ENCODE measurements at regions not wholly inside any gene's neighbourhood (a gene's known extent, or its start where the extent isn't known, plus 50 kb on each side); places are given as distances from the start of the nearest gene placed in this dataset.

DNA sequence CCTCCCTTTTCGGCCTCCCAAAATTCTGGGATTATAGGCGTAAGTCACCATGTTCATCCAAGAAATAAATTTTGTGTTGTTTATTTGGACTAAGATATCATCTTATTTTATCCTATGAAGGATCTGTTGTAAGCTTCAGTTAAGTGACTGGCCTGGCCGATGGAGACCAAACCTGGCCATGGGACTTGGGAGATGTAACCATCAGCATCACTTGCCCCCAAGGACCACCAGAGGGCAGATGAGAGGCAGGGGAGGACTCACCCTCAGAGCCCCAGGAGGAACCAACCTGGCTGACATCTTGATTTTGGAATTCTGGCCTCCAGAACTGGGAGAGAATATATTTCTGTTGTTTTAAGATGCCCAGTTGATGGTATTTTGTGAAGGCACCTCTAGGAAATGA, 266.7 kb downstream of the CDH26 start:
- Mint-ChIP-seq H3K36me3 (ENCODE audit: low read depth) (no peaks in the 10 kb centered on the region), H3K27me3 (peaks cover 2% of the 10 kb centered on the region), H3K4me1 (no peaks in the 10 kb centered on the region), H3K4me3 (no peak overlapping the region), H3K9me3 (no peaks in the 10 kb centered on the region), H3K27ac (no peak overlapping the region)
- no peak for DNase-seq
- intact Hi-C loops (cut with micrococcal nuclease) = no loop called here

DNA sequence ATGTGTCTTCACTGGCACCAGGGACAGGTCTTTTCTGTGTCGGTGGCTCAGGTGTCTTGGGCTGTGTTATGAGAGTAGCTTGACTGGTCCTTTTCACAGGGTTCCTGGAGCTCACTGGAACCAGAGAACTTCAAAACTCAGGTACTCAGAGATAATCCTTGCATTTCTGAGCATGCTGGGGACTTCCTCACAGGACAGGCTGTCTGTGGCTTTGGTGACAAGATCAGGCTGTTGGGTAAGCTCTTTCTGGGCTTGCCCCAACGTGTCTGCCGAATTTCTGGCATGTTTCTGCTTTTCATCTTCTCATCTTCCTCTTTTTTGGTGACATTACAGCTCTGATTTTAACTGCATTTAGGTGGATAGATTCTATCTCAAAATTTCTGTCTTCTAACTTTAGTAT, 270.0 kb downstream of the CDH26 start:
- H3K4me3 Mint-ChIP-seq = no peak overlapping the region
- H3K4me1 Mint-ChIP-seq = no peaks in the 10 kb centered on the region
- H3K27ac Mint-ChIP-seq = no peak overlapping the region
- H3K9me3 Mint-ChIP-seq = no peaks in the 10 kb centered on the region
- no peaks in the 10 kb centered on the region for H3K36me3 Mint-ChIP-seq (ENCODE audit: low read depth)
- intact Hi-C loops (cut with micrococcal nuclease) = no loop called here
- H3K27me3 Mint-ChIP-seq = peaks cover 2% of the 10 kb centered on the region
- DNase-seq = no peak

- no peaks in the 10 kb centered on the region for H3K4me1 Mint-ChIP-seq
- H3K9me3 Mint-ChIP-seq = no peaks in the 10 kb centered on the region
- H3K27me3 Mint-ChIP-seq = peaks cover 6% of the 10 kb centered on the region
- intact Hi-C loops (cut with micrococcal nuclease) = no loop called here
- H3K4me3 Mint-ChIP-seq = no peak overlapping the region
- H3K27ac Mint-ChIP-seq = no peak overlapping the region
- no peaks in the 10 kb centered on the region for H3K36me3 Mint-ChIP-seq (ENCODE audit: low read depth)
- no peak for DNase-seq
These were observed 274.2 kb downstream of the CDH26 start for GRCh38 chr20:60232380-60232779.

GRCh38 chr20:60233018-60233630, 274.9 kb downstream of the CDH26 start:
- H3K36me3 Mint-ChIP-seq (ENCODE audit: low read depth) = no peaks in the 10 kb centered on the region
- no peak overlapping the region for H3K27ac Mint-ChIP-seq
- intact Hi-C loops (cut with micrococcal nuclease) = no loop called here
- H3K4me1 Mint-ChIP-seq = no peaks in the 10 kb centered on the region
- no peaks in the 10 kb centered on the region for H3K9me3 Mint-ChIP-seq
- no peak overlapping the region for H3K4me3 Mint-ChIP-seq
- no peak for DNase-seq
- H3K27me3 Mint-ChIP-seq = peaks cover 6% of the 10 kb centered on the region

GRCh38 chr20:60236613-60237012, 278.4 kb downstream of the CDH26 start:
- Mint-ChIP-seq H3K9me3 (no peaks in the 10 kb centered on the region), H3K4me1 (no peaks in the 10 kb centered on the region), H3K36me3 (ENCODE audit: low read depth) (no peaks in the 10 kb centered on the region), H3K4me3 (no peak overlapping the region), H3K27me3 (peaks cover 4% of the 10 kb centered on the region), H3K27ac (no peak overlapping the region)
- DNase-seq = no peak
- intact Hi-C loops (cut with micrococcal nuclease) = no loop called here

- Mint-ChIP-seq H3K27ac (no peak overlapping the region), H3K4me3 (no peak overlapping the region), H3K36me3 (ENCODE audit: low read depth) (no peaks in the 10 kb centered on the region), H3K4me1 (no peaks in the 10 kb centered on the region), H3K9me3 (no peaks in the 10 kb centered on the region), H3K27me3 (peaks cover 4% of the 10 kb centered on the region)
- no peak for DNase-seq
- intact Hi-C loops (cut with micrococcal nuclease) = no loop called here
These were observed 279.8 kb downstream of the CDH26 start for GRCh38 chr20:60237981-60238380.

GRCh38 chr20:60238992-60239660, 280.9 kb downstream of the CDH26 start:
- Mint-ChIP-seq H3K27ac (no peak overlapping the region), H3K36me3 (ENCODE audit: low read depth) (no peaks in the 10 kb centered on the region), H3K4me3 (no peak overlapping the region), H3K4me1 (no peaks in the 10 kb centered on the region), H3K9me3 (no peaks in the 10 kb centered on the region), H3K27me3 (peaks cover 2% of the 10 kb centered on the region)
- no peak for DNase-seq
- intact Hi-C loops (cut with micrococcal nuclease) = no loop called here

DNA sequence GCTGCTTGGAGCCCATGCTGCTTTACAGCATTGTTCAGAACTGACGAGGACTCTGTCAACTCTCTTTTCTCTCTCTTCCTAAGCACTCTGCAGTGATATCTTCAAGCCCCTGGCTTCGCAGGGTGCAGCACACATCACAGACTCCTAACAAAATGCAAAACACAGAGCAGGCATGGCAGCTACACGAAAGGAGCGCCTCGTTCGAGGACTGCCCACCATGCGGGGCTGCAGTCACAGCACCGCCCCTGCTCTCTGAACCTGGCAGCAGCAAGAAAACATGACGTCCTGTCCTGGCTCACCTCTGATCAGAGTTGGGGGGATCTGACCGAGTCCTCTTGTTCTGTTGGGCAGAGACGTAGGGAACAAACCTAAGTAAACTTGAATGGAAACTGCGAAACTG, 281.7 kb downstream of the CDH26 start:
- Mint-ChIP-seq H3K36me3 (ENCODE audit: low read depth) (no peaks in the 10 kb centered on the region), H3K27ac (no peak overlapping the region), H3K9me3 (no peaks in the 10 kb centered on the region), H3K4me3 (no peak overlapping the region), H3K27me3 (peaks cover 2% of the 10 kb centered on the region), H3K4me1 (no peaks in the 10 kb centered on the region)
- intact Hi-C loops (cut with micrococcal nuclease) = no loop called here
- no peak for DNase-seq

DNA sequence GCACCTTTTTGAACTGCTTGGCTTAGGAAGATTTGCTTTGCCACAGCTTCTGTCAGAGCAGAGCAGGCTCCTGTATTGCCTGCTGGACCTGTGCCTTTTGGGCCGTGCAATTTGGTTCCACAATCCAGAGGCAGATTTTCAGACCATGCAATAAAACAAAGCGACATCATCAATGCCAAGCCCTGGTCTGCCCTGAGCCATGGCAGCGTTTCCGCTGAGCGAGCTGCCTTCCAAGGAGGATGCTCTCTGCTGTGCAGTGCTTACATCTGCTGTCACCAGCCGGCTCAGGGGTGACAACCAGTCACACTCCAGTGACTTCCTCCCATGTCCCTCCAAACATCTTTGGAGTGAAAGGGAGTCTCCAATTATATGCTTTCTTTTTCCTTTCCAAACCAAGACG, 282.2 kb downstream of the CDH26 start:
- DNase-seq = no peak
- no peak overlapping the region for H3K27ac Mint-ChIP-seq

DNA sequence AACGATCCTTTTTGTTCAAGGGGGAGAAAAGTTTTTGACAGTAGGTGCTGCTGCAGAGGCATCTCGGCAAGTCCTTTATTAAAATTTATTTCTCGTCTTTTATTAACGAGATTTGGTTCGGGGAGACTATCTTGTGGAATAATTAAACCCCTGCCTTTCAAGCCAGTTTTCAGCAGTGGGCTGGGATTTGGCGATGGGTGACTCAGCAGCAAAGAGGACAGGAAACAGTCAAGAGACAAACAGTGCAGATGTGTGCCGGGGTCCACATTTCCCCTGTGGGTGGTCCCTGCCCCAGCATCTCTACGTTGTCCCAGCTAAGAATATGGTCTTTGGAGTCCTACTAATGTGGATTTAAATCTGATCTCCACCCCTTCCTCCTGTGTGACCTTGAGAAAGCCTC, 282.8 kb downstream of the CDH26 start:
- H3K27me3 Mint-ChIP-seq = no peaks in the 10 kb centered on the region
- H3K9me3 Mint-ChIP-seq = no peaks in the 10 kb centered on the region
- no peaks in the 10 kb centered on the region for H3K4me1 Mint-ChIP-seq
- H3K27ac Mint-ChIP-seq = no peak overlapping the region
- no peak for DNase-seq
- no peak overlapping the region for H3K4me3 Mint-ChIP-seq
- intact Hi-C loops (cut with micrococcal nuclease) = no loop called here
- no peaks in the 10 kb centered on the region for H3K36me3 Mint-ChIP-seq (ENCODE audit: low read depth)

More for the DNA sequence above, 282.2 kb downstream of the CDH26 start:
- no peak overlapping the region for H3K4me3 Mint-ChIP-seq
- H3K9me3 Mint-ChIP-seq = no peaks in the 10 kb centered on the region
- H3K36me3 Mint-ChIP-seq (ENCODE audit: low read depth) = no peaks in the 10 kb centered on the region
- H3K27me3 Mint-ChIP-seq = peaks cover 1% of the 10 kb centered on the region
- no peaks in the 10 kb centered on the region for H3K4me1 Mint-ChIP-seq
- intact Hi-C loops (cut with micrococcal nuclease) = no loop called here

GRCh38 chr20:60242836-60243505, 284.7 kb downstream of the CDH26 start:
- Mint-ChIP-seq H3K4me1 (no peaks in the 10 kb centered on the region), H3K27me3 (no peaks in the 10 kb centered on the region), H3K9me3 (no peaks in the 10 kb centered on the region), H3K36me3 (ENCODE audit: low read depth) (no peaks in the 10 kb centered on the region), H3K4me3 (no peak overlapping the region), H3K27ac (no peak overlapping the region)
- no peak for DNase-seq
- intact Hi-C loops (cut with micrococcal nuclease) = no loop called here

GRCh38 chr20:60244373-60245146, 286.3 kb downstream of the CDH26 start:
- Mint-ChIP-seq H3K4me3 (no peak overlapping the region), H3K27ac (no peak overlapping the region), H3K27me3 (no peaks in the 10 kb centered on the region), H3K4me1 (no peaks in the 10 kb centered on the region), H3K9me3 (no peaks in the 10 kb centered on the region), H3K36me3 (ENCODE audit: low read depth) (no peaks in the 10 kb centered on the region)
- intact Hi-C loops (cut with micrococcal nuclease) = no loop called here
- no peak for DNase-seq

DNA sequence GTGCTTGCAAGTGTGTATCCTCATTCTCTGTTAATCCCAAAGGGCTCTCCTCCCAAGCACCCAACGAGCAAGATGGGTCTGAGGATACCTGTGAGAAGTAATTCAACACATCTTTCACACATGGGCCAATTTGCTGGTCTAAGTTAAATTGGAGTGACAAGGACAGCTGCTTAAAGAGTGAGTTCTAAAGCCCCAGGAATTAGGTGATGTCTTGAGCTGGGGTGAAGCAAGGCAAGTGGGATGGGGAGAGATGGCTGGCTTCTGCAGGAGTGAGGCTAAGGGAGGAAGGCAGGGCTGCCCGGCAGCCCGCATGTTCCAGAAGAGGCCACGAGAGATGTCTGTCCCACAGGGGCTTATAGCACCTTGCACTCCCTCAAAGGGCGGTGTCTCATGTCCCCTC, 288.5 kb downstream of the CDH26 start:
- no peaks in the 10 kb centered on the region for H3K9me3 Mint-ChIP-seq
- no peak overlapping the region for H3K27ac Mint-ChIP-seq
- H3K4me3 Mint-ChIP-seq = no peak overlapping the region
- no peaks in the 10 kb centered on the region for H3K27me3 Mint-ChIP-seq
- no peaks in the 10 kb centered on the region for H3K4me1 Mint-ChIP-seq
- no peaks in the 10 kb centered on the region for H3K36me3 Mint-ChIP-seq (ENCODE audit: low read depth)
- intact Hi-C loops (cut with micrococcal nuclease) = no loop called here
- DNase-seq = no peak

GRCh38 chr20:60249436-60249835, 291.2 kb downstream of the CDH26 start:
- Mint-ChIP-seq H3K27ac (no peak overlapping the region), H3K4me1 (no peaks in the 10 kb centered on the region), H3K9me3 (no peaks in the 10 kb centered on the region), H3K36me3 (ENCODE audit: low read depth) (no peaks in the 10 kb centered on the region), H3K4me3 (no peak overlapping the region), H3K27me3 (no peaks in the 10 kb centered on the region)
- intact Hi-C loops (cut with micrococcal nuclease) = no loop called here
- DNase-seq = no peak
